Activated gamma-delta T cell (primary cell): ENCODE measurements at regions not wholly inside any gene's neighbourhood (a gene's known extent, or its start where the extent isn't known, plus 50 kb on each side); places are given as distances from the start of the nearest gene placed in this dataset.

Experiments used
- DNase-seq: peaks from one replicate; lab custom pipeline; 2025; lab: John Stamatoyannopoulos, UW

DNA sequence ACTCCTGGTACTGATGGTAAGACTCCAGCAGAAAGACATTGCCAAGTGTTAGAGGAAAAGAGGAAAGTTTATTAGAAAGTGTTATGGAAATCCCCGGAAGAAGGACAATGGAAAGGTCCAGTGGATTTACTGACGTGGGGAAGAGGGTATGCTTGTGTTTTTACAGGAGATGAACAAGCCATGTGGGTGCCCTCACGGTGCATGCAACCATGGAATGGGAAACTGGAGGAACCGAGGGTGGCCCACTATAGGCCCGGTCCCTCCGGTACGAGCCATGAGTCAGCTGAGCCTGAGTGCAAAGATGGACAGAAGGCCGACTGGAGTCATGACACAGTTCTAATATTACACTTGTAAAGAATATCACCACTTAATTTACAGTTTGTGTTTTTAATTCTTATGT, 123.3 kb upstream of the ZCCHC13 start:
- DNase-seq: no peak

DNA sequence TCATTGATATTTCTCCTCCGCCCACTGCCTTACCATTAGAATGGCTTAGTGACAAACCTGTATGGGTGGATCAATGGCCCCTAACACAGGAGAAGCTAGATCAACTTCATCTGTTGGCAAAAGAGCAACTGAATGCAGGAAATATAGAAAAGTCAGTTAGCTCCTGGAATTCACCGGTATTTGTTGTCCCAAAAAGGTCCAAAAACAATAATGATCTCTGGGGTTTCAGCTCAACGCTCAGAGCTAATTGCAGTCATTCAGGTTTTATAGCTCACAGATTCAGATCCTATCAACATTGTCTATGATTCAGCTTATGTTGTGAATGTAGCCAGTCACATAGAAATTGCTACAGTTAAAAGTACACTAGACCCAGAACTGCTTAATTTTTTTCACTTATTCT, 124.0 kb upstream of the ZCCHC13 start:
- DNase-seq: no peak

DNA sequence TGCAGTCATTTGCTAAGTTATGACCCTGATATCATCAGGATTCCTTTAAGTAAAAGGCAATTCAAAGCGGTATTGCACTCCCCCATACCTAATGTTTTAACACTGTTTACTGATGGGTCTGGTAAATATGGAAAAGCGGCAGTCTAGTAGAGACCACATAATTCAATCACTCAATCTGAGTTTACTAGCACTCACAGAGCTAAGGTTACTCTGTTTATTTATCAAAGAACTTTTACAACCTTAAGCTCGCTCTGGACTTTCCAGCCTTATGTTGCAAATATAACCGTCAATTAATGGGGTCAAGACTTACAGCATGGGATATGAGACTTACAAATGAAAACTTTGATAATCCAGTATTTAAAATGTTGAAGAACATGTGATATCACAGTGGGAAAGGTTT, 124.5 kb upstream of the ZCCHC13 start:
- DNase-seq: no peak

DNA sequence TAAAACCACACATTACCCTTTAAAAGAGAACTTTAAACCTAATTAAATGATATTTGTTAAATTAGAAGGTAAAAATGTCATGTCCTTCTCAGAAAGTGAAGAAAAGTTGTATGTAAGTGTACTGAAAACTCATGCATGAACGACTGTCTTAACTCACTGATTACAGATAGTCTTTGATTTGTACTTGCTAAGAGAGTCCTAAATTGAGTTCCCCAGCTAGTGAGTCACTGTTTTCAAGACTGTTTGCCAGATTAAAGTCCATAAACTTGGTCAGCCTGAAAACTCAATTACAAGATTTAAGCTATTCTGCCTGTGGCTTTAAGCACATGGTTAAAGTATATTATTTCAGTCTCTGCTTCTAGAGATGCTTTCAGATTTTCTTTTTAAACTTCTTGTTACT, 124.9 kb upstream of the ZCCHC13 start:
- DNase-seq: no peak

DNA sequence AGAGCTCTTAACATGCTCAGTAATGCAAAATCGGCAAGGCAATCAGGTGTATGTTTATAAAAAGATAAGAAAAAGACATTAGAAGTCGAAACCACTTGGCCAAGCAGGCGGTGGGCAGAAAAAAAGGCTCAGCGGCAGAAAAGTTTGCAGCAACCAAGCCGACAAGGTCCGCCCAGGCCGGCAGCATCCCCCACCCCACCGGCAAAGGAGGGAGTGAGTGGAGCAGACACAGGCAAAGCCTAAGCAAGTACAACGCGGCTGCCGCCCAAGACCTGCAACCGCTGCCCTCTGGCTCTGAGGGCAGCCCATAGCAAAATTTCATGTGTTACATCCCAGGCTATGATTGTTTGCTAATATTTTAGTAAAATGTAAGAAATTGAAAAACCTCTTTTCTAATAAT, 125.4 kb upstream of the ZCCHC13 start:
- no peak for DNase-seq

DNA sequence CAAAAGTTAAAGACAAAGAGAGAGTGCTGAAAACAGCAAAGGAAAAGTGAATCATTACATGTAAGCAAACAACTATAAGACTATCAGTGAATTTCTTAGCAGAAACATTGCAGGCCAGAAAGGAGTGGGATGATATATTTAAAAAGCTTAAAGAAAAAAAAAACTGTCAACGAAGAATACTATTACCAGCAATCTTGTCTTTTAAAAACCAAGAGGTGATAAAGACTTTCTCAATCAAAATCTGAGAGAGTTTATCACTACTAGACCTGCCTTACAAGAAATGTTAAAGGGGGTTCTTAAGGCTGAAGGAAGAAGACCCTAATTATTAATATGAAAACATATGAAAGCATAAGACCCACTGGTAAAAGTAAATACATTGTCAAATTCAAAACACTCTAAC, 132.5 kb upstream of the ZCCHC13 start:
- DNase-seq: no peak

DNA sequence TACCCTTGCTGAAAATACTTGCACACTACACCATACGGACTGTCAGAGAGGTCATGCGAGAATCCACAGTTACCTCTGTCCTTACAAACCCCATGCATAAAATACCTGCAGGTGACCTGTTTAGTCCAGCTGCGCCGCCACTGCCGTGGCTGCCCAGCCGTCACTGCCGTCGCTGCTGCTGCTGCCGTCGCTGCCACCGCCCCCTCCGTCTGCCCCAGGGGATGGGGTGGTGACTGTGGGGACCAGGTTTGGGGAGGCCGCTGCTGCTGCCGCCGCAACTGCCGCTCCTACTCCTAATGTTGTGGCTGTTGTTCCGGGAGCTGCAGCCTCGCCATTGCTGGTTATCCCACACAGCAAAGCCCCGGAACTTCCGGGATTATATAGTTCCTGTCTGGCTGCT, 141.8 kb upstream of the ZCCHC13 start:
- no peak for DNase-seq

DNA sequence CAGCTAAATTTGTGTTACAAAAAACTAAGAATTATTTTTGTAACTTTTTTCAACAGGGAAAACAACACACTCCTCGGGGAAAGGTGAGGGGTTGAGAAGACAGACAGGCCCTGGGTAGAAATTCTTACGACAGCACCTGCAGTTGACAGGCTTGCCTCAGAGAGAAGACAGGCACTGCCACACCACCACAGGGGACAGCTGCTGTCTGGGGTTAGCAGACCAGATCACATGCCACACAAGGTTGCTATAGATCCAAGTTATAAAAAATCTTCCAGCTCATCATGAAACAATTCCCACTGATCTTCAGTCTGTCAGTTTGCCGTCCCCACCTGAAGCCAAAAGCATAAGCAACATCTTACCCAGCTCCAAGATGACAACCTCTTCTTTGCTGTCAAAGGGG, 143.2 kb upstream of the ZCCHC13 start:
- no peak for DNase-seq

DNA sequence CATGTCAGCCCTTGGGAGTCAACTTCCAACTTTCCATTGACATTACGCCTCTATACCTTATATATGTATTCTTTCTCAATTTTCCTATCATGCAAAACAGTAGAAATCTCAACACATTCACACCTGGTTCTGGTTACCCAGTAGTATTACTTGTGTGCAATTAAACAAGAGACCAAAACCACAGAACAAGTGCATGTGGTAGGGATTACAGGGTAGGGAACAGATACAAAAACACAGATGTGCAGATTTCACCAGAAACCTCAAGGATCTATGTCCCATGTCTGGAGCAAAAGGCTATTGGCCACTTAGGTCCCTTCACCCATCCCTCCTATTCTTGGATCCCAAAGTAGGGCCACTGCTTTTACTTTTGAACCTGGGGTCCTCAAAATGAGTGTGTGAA, 143.6 kb upstream of the ZCCHC13 start:
- DNase-seq: no peak

DNA sequence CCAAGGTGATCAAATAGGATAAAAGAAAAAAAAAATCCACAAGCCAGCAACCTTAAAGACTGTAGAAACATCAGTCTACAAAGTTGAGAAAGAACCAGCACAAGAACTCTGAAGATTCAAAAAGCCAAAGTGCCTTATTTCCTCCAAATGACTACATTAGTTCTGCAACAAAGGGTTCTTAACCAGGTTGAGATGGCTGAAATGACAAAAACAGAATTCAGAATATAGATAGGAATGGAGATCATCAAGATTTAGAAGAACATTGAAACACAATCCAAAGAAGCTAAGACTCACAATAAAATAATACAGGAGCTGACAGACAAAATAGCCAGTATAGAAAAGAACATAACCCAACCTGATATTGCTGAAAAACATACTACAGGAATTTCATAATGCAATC, 156.5 kb upstream of the ZCCHC13 start:
- no peak for DNase-seq

DNA sequence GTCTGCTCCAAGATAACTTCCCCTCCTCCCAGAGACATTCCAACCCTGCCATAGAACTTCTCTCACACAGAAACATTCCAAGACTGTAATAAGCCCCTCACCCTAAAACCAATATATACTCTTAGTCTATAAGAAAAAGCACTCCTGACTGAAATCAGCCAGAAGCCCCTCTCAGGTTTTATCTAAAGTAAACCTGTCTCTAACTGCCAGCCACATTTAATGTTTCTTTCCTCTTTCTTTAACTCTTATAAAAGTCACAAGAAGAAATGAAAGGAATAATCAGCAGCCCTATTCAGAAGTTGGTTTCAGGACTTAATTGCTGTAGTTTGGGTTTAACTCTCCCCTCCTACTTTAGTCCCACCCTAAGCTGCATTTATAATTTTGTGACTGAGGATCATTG, 165.0 kb upstream of the ZCCHC13 start:
- no peak for DNase-seq

DNA sequence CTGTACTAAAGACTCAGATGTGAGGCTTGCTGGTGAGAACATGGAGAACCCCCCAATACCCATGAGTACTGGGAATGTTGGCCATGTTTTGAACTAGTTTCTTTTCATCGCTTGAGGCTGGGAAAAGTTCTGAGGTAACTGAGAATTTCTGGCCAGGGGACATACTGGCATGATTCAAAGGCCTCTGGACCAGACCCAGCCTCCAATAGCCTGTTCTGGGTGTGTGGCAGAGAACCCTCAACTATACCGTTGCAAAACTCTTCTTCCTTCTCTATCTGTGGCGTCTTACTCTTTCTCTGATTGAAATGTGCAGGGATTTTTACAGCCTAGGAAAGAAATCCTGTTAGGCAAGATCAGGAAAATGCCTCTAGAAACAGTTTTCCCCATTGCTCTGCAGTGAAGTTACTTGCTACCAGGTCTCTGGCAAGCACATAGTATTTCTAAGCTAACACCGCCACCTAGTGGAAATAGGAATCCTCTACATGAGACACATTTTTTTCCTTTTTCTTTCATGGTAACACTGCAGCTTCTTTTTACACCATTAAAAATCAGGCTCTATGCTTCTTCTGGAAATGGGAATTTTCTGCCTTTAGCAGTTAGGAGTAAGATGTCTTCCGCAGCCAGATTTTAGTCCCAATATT, 170.7 kb upstream of the ZCCHC13 start:
- no peak for DNase-seq

DNA sequence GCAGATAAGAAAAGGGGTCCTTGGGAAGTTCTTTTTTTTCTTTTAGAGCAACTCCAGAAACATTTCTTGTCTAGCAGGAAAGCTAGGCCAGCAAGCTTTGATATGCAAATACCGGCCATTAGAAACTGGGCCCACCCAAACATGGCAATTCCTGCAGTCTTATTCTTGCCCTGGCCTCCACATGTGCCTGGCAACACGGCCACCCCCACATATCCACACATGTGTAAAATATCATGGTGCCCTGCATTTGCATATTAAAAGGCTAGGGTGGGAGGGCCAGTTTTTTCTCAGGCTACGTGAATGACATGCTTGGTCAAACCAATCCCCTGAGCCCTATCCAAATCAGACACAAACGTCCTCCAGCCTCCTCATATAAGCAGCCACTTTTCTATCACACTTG, 171.7 kb upstream of the ZCCHC13 start:
- no peak for DNase-seq

DNA sequence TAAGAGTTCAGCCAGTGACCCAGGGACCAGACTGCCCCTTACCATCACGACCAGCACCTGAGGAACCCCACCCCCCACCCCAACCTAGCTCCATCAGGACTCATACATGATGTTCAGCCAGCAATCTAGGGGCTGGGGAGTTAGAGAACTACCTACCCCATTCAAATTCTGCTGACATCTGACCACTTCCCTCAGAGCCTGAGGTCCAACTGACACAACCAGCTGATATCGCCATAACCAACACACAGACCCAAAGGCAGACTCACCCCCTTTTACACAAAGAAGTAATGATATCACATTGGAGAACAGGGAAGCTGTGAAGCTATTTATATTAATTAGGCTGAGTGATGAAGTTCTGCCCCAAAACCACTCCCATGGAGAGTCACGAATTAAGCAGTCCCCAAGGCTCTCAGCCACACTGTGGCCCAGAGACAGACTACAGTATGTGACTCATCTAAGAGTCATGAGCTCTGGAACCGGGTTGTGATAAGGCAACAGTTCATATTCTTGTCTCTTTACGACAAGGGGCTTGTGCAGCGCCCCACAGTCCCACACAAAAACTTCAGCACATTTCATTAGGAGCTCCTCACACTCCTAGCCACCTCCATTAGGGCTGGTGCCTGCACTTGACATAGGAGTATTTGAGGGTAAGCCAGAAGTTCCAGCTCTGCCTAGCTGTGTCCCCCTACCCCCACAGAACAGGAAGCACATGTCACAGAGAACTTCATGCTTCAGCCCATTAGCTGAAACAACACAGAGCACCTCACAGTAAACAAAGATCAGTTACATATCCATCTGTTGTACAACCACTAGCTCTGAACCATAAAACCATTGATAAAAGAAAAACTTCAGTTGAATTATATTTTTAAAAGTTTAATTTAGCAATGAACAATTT, 184.7 kb upstream of the ZCCHC13 start:
- DNase-seq: no peak

DNA sequence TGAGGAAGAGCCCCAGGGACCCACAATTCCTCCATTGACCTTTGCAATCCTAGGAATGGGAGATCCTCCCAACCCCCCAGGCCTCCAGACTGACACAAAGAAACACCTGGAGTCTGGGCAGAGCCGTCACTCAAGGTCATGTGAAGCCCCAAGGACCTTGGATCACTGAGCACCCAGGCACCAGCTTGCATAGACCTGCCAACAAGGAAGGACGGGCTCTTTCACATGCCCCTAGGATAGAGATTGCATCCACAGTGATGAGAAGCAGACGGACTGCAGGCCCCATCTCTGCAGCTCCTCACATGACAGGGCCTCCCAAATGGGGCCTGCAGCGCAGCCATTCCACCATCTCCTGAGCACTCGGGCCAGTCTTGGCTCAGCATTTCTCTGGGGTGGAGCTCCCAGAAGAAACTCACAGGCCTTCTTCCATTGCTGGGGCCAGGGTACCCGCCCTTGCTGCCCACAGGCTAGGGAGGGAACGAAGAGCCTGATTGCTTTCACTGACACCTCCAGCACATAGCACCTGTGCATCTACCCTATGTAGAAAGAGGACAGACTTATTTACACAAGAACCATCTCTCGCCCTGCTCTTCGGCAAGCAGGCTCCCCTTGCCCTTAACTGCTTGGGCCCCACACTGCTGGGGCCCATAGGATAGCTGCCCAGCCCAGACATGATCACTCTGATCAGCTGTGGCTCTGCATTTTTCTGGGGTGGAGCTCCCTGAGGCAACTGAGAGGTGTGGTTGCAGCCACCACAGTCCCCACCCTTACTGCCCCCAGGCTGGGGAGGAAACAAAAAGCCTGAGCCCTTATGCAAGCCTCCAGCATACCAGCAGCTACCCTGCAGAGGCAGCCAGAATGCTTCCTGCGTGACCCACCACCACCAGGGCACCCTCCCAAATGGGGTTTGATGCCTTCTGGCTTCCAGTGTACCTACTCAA, 185.7 kb upstream of the ZCCHC13 start:
- DNase-seq: no peak

DNA sequence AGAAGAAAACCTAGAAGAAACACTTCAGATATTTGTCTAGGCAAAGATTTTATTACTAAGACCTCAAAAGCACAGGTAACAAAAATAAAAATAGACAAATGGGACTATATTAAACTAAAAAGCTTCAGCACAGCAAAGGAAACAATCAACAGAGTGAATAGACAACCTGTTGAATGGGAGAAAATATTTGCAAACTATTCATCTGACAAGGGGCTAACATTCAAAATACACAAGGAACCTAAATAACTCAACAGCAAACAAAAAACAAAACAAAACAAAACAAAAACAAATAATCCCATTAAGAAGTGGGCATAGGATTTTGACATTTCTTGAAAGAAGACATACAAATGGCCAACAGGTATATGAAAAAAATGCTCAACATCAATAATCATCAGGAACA, 192.7 kb upstream of the ZCCHC13 start:
- no peak for DNase-seq

DNA sequence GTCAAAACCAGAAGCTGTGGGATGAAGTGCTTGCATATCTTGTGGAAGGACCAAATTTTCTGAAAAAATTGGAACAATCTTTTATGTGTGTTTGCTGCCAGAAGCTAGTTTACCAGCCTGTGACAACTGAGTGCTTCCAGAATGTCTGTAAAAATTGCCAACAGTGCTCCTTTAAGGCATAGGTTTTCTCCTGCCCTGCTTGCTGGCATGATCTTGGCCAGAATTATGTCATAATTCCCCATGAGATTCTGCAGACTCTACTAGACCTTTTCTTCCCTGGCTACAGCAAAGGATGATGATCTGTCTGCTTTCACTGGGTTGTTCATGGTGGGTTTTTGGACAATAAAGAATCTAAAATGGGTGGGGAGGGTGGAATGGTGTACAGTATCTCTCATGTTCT, 196.3 kb upstream of the ZCCHC13 start:
- no peak for DNase-seq

DNA sequence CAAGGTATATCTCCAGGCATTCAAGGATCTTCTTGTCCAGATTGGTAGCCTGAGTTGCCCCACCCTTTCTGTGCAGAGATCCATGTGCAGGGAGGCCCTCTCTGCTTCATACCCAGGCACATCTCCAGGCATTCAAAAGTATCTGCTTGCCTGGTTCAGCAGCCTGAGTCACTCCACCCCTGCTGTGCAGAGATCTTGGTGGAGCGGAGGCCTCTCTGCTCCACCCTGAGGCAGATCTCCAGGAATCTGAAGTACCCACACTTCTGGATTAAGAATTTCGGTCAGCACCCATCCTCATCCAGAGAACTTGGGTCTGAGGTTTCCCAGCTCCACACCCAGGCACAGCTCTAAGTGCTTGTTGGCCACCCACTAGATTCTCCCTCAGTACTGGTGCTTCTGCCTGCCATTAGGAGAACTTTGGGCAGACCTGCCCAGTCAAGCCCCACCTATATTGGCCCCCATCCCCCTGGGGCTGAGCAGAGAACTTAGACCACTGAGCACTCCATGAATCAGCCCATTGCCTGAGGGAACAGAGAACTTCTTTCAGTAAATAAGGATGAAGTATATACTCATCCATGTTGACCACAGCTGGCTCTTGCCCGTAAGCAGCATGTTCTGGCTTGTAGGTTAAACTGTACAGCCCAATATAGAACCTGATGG, 199.5 kb upstream of the ZCCHC13 start:
- no peak for DNase-seq

DNA sequence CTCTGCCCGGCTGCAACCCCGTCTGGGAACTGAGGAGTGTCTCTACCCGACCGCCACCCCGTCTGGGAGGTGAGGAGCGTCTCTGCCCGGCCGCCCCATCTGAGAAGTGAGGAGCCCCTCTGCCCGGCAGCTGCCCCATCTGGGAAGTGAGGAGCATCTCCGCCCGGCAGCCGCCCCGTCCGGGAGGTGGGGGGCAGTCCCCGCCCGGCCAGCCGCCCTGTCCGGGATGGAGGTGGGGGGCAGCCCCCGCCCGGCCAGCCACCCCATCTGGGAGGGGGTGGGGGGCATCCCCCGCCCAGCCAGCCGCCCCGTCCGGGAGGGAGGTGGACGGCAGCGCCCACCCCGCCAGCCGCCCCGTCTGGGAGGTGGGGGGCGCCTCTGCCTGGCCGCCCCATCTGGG, 205.6 kb upstream of the ZCCHC13 start:
- DNase-seq: peak; percentile 8

DNA sequence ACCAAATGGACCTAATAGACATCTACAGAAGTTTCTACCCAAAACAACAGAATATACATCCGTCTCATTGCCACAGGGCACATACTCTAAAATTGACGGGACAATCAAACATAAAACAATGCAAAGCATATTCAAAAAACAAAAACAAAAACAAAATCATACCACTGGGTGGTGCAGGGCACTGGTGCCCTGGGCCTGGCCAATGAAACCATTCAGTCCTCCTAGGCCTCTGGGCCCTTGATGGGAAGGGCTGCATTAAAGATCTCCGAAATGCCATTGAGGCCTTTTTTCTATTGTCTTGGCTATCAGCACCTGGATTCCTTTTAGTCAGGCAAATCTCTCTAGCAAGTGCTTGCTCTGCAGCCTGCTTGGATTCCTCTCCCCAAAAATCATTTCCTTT, 213.9 kb upstream of the ZCCHC13 start:
- DNase-seq: no peak

DNA sequence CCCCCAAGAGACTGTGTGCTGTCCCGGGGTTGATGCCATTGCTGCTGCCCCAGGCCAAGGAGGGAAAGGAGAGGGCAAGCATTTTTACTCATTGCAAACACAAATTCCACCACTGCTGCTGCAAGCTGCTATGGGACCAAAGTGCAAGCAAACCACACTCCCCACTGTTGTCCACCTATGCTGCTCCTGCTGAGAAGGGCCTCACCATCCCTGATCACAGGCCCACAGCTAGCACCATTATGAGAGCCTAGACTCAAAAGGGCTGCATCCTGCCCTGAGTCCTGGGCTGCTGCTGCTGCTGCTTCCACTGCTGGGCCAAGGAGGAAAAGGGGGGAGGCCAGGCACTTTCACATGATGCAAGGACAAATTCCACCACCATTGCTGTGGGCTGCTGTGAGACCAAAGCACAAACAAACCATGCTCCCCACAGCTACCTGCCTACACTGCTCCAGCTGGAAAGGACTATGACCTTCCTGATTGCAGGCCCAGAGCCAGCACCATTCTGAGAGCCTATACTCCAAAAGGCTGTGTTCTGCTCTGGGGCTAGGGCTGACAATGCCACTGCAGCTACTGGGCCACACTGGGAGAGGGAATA, 218.2 kb upstream of the ZCCHC13 start:
- DNase-seq: no peak

DNA sequence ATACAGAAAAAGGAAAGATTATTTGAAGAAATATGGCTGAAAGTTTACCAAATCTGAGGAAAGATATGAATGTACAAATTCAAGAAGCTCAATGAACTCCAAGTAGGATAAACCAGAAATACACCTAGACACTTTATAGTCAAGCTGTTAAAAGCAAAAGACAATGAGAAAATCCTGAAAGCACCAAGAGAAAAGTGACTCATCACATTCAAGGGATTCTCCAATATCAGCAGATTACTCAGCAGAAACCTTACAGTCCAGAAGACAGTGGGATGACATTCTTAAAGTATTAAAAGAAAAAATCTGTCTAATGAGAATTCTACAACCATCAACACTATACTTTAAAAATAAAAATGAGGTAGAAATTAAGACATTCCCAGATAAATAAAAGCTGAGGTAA, 223.8 kb upstream of the ZCCHC13 start:
- no peak for DNase-seq
